ENCODE measurements at regions not wholly inside any gene's neighbourhood (a gene's known extent, or its start where the extent isn't known, plus 50 kb on each side); places are given as distances from the start of the nearest gene placed in this dataset.

- Histone ChIP-seq H4K8ac (ENCODE audit: low read depth in 2 of 2, low read length in 2 of 2) (no peak overlapping the region), H3K9me3 (ENCODE audit: control insufficient read depth, insufficient read depth, low read length) (no peaks in the 10 kb centered on the region), H3K14ac (replicated peaks; ENCODE audit: low read depth, low read length) (no peak overlapping the region), H3K27ac (ENCODE audit: insufficient read depth, low read length) (no peak overlapping the region), H2BK5ac (ENCODE audit: low read depth, low read length, poor library complexity, severe bottlenecking) (no peak overlapping the region), H2AFZ (replicated peaks; ENCODE audit: low read length, poor library complexity) (no peak overlapping the region), H3K18ac (ENCODE audit: low read depth, low read length) (no peak overlapping the region), H3K4me2 (ENCODE audit: low read depth, low read length) (no peak overlapping the region), H3K4me3 (ENCODE audit: insufficient read depth, low read depth, low read length) (no peak overlapping the region), H3K56ac (ENCODE audit: extremely low read depth, insufficient read depth, low read length) (no peak overlapping the region), H4K5ac (ENCODE audit: low read depth, low read length) (no peak overlapping the region), H2BK120ac (ENCODE audit: low read depth, low read length) (no peak overlapping the region), H2BK20ac (ENCODE audit: low read depth, low read length) (no peak overlapping the region), H3K9me1 (ENCODE audit: insufficient read depth, low read length) (no peaks in the 10 kb centered on the region), H2BK15ac (ENCODE audit: low read depth, low read length) (no peak overlapping the region), H3K27me3 (ENCODE audit: control insufficient read depth, insufficient read depth, low read length) (0 out of 2 replicates have a peak, but pooled peaks cover 2% of the 10 kb centered on the region), H3K36me3 (ENCODE audit: control insufficient read depth, insufficient read depth, low read length) (no peaks in the 10 kb centered on the region), H3K4ac (ENCODE audit: low read depth, low read length) (no peak overlapping the region), H2AK9ac (replicated peaks; ENCODE audit: low read depth, low read length, poor library complexity) (no peak overlapping the region), H2AK5ac (ENCODE audit: low read depth, low read length) (no peak overlapping the region), H3K9ac (ENCODE audit: low read depth, low read length) (no peak overlapping the region), H3K23ac (ENCODE audit: low read depth, low read length) (no peak overlapping the region), H4K20me1 (ENCODE audit: insufficient read depth, low read length) (no peaks in the 10 kb centered on the region), H4K91ac (ENCODE audit: insufficient read depth, low read depth, low read length) (no peak overlapping the region), H3K79me1 (ENCODE audit: low read depth in 1 of 2, low read length in 2 of 2) (no peaks in the 10 kb centered on the region), H3K4me1 (ENCODE audit: control insufficient read depth, insufficient read depth, low read length) (no peaks in the 10 kb centered on the region)
- dilution Hi-C loops (cut with HindIII; ENCODE audit: low sequenced_read_pairs, unreplicated experiment) (no loop called here), intact Hi-C loops (cut with micrococcal nuclease) (loop anchor here (5.0 kb wide), 3 partner anchors 118 to 1387 kb away; no protein-coding TSS in a partner anchor), in situ Hi-C loops (cut with MboI; ENCODE audit: low sequenced_read_pairs) (loop anchor here (10.0 kb wide), 1 partner anchor 416 kb away; no protein-coding TSS in a partner anchor)
- BruUV-seq (replicated peaks) = no TSS peak
- peak; percentile 72; the same call in 1 of the 2 replicates for ATAC-seq (ENCODE audit: low read depth)
- DNase-seq = peak; percentile 31
- POLR2A ChIA-PET (ENCODE audit: unreplicated experiment) = interaction anchor here (0.7 kb wide), 1 partner anchor 10 kb away, joined by 3 read pairs; no protein-coding TSS in a partner anchor
- TF ChIP-seq CEBPB (IDR thresholded peaks at IDR 0.05; ENCODE audit: low read depth, low read length) (peak; percentile 71), MXI1 (IDR thresholded peaks at IDR 0.05; ENCODE audit: borderline replicate concordance, low read depth, low read length) (no peak), MAZ (IDR thresholded peaks at IDR 0.05; ENCODE audit: borderline replicate concordance, low read depth, low read length) (no peak), NFE2L2 (IDR thresholded peaks at IDR 0.05; ENCODE audit: low read depth, low read length) (no peak), SMC3 (IDR thresholded peaks at IDR 0.05; ENCODE audit: low read depth, low read length) (peak; percentile 47), ELK1 (IDR thresholded peaks at IDR 0.05; ENCODE audit: borderline replicate concordance, low read depth, low read length) (no peak), CHD1 (IDR thresholded peaks at IDR 0.05; ENCODE audit: low read depth, low read length) (no peak), POLR2A (IDR thresholded peaks at IDR 0.05; ENCODE audit: low read depth, low read length) (no peak), FOS (IDR thresholded peaks at IDR 0.05; ENCODE audit: low read depth, low read length) (no peak), CTCF (conservative IDR thresholded peaks at IDR 0.05; ENCODE audit: low read depth, low read length) (peak; percentile 63), RAD21 (IDR thresholded peaks at IDR 0.05; ENCODE audit: low read length) (peak; percentile 29; the same call in 1 of the 2 replicates), MAFK (IDR thresholded peaks at IDR 0.05; ENCODE audit: low read depth, low read length) (no peak), RFX5 (IDR thresholded peaks at IDR 0.05; ENCODE audit: low read depth, low read length) (no peak), USF2 (IDR thresholded peaks at IDR 0.05; ENCODE audit: low read depth, low read length) (no peak), BHLHE40 (IDR thresholded peaks at IDR 0.05; ENCODE audit: low read depth, low read length) (no peak), RCOR1 (IDR thresholded peaks at IDR 0.05; ENCODE audit: insufficient replicate concordance, low read length) (no peak)
- 74% methylated on average over 3 of the region's 5 CpGs; no CpG with 5 or more reads in 1 of the 2 experiments for WGBS, 2 experiments (ENCODE audit: extremely low coverage in 2 of 2, insufficient read length in 1 of 2)
- CTCF ChIA-PET = interaction anchor here (1.0 to 1.3 kb wide), 3 partner anchors 57 to 432 kb away, joined by 3 read pairs; no protein-coding TSS in a partner anchor
These were observed 53.2 kb upstream of the CCDC85A start for GRCh38 chr2:56130463-56131070.

Data from IMR-90 (cell line).